GM12878 (cell line): ENCODE measurements at regions not wholly inside any gene's neighbourhood (a gene's known extent, or its start where the extent isn't known, plus 50 kb on each side); places are given as distances from the start of the nearest gene placed in this dataset.

Source experiments
- ATAC-seq: fragments of 200-7000 bp; cut with Tn5 transposase; 3 replicates; pipeline ENCODE4 v1.9.1; 2020; ENCODE audit warnings: mild to moderate bottlenecking, moderate library complexity
- BruUV-seq: library from RNA; stranded (reverse); fragments of 400-500 nt; replicated peaks from 2 replicates; lab custom pipeline; 2021; lab: Mats Ljungman, UMichigan
- CTCF ChIA-PET: fragments of 300-600 bp; sonication (Branson Sonifier 250); formaldehyde crosslinking; extraction: SDS; loops from one replicate; lab custom pipeline; 2021; ENCODE audit warnings: inconsistent platforms; lab: Yijun Ruan, JAX
- POLR2A ChIA-PET: fragments of 350-600 bp; formaldehyde crosslinking; extraction: SDS; loops from one replicate; lab custom pipeline; 2021; ENCODE audit warnings: inconsistent platforms; lab: Charles Lee
- RAD21 ChIA-PET: fragments of 300-600 bp; sonication (Branson Sonifier 250); formaldehyde crosslinking; loops from one replicate; lab custom pipeline; 2023; ENCODE audit warnings: antibody characterized with exemption; ENCODE audit not compliant: unreplicated experiment; lab: Charles Lee
- SMC1A ChIA-PET: fragments of 300-600 bp; sonication (Branson Sonifier 250); formaldehyde crosslinking; loops from one replicate; lab custom pipeline; 2023; ENCODE audit not compliant: unreplicated experiment, uncharacterized antibody; lab: Charles Lee
- DNase-seq: peaks from one replicate; pipeline ENCODE4 v3.0.0-alpha.2; 2011; ENCODE audit warnings: low read depth, low spot score
- FAIRE-seq: peaks from 3 replicates; lab custom pipeline; 2011; peaks lifted over from hg19 to GRCh38; lab: Jason Lieb, UNC
- H2AFZ ChIP-seq: 2 replicates; pipeline ENCODE4 v1.6.0; 2011; ENCODE audit warnings: low read depth, low read length, control low read depth; ENCODE audit not compliant: control insufficient read depth
- H3K27ac ChIP-seq: 2 replicates; pipeline ENCODE4 v1.5.1; 2011; ENCODE audit warnings: control low read depth; ENCODE audit not compliant: control insufficient read depth, insufficient read depth
- H3K27me3 ChIP-seq, 2 experiments: replicated peaks in 1 of 2; 2 replicates each; pipeline versions ENCODE4 v1.6.0 to v1.6.1; 2011; ENCODE audit warnings: low read length in 1 of 2; ENCODE audit not compliant: control insufficient read depth in 2 of 2, insufficient read depth in 2 of 2
- H3K36me3 ChIP-seq, 2 experiments: 2 replicates each; pipeline ENCODE4 v1.5.1; 2011; ENCODE audit warnings: low read length in 1 of 2; ENCODE audit not compliant: control insufficient read depth in 2 of 2, insufficient read depth in 2 of 2
- H3K4me1 ChIP-seq: 2 replicates; pipeline ENCODE4 v1.6.1; 2011; ENCODE audit warnings: mild to moderate bottlenecking, low read length, moderate library complexity, mixed read lengths; ENCODE audit not compliant: control insufficient read depth, insufficient read depth
- H3K4me2 ChIP-seq: 2 replicates; pipeline ENCODE4 v1.6.0; 2011; ENCODE audit warnings: control low read depth; ENCODE audit not compliant: control insufficient read depth, insufficient read depth
- H3K4me3 ChIP-seq: fragments of 200-600 bp; sonication (generic); 2 replicates; pipeline ENCODE4 v1.5.1; 2016
- H3K79me2 ChIP-seq: 2 replicates; pipeline ENCODE4 v1.6.0; 2011; ENCODE audit warnings: low read length; ENCODE audit not compliant: control insufficient read depth, insufficient read depth
- H3K9ac ChIP-seq: 2 replicates; pipeline ENCODE4 v1.8.0; 2011; ENCODE audit warnings: low read length, control low read depth, mixed read lengths; ENCODE audit not compliant: control insufficient read depth, insufficient read depth
- H3K9me3 ChIP-seq: replicated peaks from 3 replicates; pipeline ENCODE4 v1.5.1; 2011; ENCODE audit warnings: mild to moderate bottlenecking, low read length; ENCODE audit not compliant: control insufficient read depth, insufficient read depth
- H4K20me1 ChIP-seq: 2 replicates; pipeline ENCODE4 v1.6.0; 2011; ENCODE audit not compliant: control insufficient read depth, insufficient read depth
- DPF2 ChIP-seq: fragments of 450-650 bp; IDR thresholded peaks from 2 replicates; pipeline ENCODE4 v1.6.1; 2017; ENCODE audit warnings: mild to moderate bottlenecking
- MTA2 ChIP-seq: fragments of 450-650 bp; IDR thresholded peaks from 2 replicates; pipeline ENCODE4 v1.6.1; 2016; ENCODE audit warnings: low read depth, mild to moderate bottlenecking, moderate library complexity
- NFYB ChIP-seq: IDR thresholded peaks from 2 replicates; pipeline ENCODE4 v1.6.1; 2011; ENCODE audit warnings: low read depth, mild to moderate bottlenecking, low read length, improper control_type of control experiment, moderate library complexity; ENCODE audit not compliant: insufficient read depth
- POU2F2 ChIP-seq: IDR thresholded peaks from 3 replicates; pipeline ENCODE4 v1.6.1; 2011; ENCODE audit warnings: low read depth, mild to moderate bottlenecking, low read length, borderline replicate concordance
- ZNF687 ChIP-seq: fragments of 450-650 bp; IDR thresholded peaks from 2 replicates; pipeline ENCODE4 v1.6.1; 2017; ENCODE audit warnings: mild to moderate bottlenecking, moderate library complexity
- WGBS: methylation state at CpG from one replicate; pipeline ENCODE4 v1.1.6; 2016; ENCODE audit warnings: low lambda C conversion rate; ENCODE audit not compliant: insufficient replicate concordance, insufficient coverage; ENCODE audit errors: missing lambda C conversion rate; 5-methylcytosine and 5-hydroxymethylcytosine counted together
- in situ Hi-C: fragments of 300-500 bp; cut with MboI; formaldehyde crosslinking; loops from 9 replicates; pipeline ENCODE4 v1.14.3; 2018; ENCODE audit warnings: mixed read lengths
- intact Hi-C: fragments of 100-400 bp; cut with micrococcal nuclease; formaldehyde crosslinking; loops from one replicate; pipeline ENCODE4 v1.14.2; 2022; ENCODE audit not compliant: unreplicated experiment

- Histone ChIP-seq H3K27ac (no peak overlapping the region), H3K4me3 (no peak overlapping the region), H2AFZ (no peak overlapping the region), H3K79me2 (no peaks in the 10 kb centered on the region), H3K27me3 (no peaks in the 10 kb centered on the region), H4K20me1 (no peaks in the 10 kb centered on the region), H3K4me2 (no peak overlapping the region), H3K4me1 (no peaks in the 10 kb centered on the region), H3K36me3 (no peaks in the 10 kb centered on the region), H3K9me3 (no peaks in the 10 kb centered on the region), H3K9ac (no peak overlapping the region)
- WGBS = 9% methylated on average over 4 of the region's 4 CpGs
- DNase-seq = no peak
- no peak for FAIRE-seq
- in situ Hi-C loops = no loop called here
- SMC1A ChIA-PET = no interaction called here
- intact Hi-C loops = no loop called here
- ATAC-seq = no peak
- POLR2A ChIA-PET = no interaction called here
- TF ChIP-seq MTA2 (no peak), ZNF687 (no peak), DPF2 (no peak), POU2F2 (no peak), NFYB (no peak)
- BruUV-seq = no TSS peak
- RAD21 ChIA-PET = no interaction called here
- CTCF ChIA-PET = no interaction called here
Measured at GRCh38 chr3:118186051-118186450, 848.6 kb downstream of the IGSF11 start.
